ENCODE measurements at regions not wholly inside any gene's neighbourhood (a gene's known extent, or its start where the extent isn't known, plus 50 kb on each side); places are given as distances from the start of the nearest gene placed in this dataset.

DNA sequence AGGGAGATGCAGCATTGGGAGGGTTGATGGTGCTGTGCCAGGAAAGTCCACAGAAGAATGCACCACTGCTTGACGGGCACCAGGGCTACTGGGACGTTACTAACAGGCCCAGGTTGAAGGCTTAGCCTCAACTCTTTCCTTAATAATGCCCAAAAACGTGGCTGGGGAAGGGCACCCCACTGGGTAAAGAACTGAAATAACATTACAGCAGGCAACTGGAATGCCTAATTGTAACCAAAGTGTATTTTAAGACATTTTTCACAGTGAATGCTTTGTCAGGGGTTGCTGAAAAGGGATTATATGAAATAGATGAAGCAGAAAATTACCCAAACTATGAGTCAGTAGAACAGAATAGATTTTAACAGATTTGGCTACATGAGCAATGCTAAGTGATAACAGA, 191.3 kb downstream of the CMPK2 start:
- H3K27ac ChIP-seq (ENCODE audit: low read depth, low read length), result no peak overlapping the region
- no peak for ATAC-seq
- peaks cover 0 to 25% (median 13%) of the 10 kb centered on the region in 5 donors for H3K27me3 Mint-ChIP-seq
- H3K36me3 Mint-ChIP-seq, result no peaks in the 10 kb centered on the region
- POLR2A ChIA-PET, result no interaction called here
- CTCF ChIA-PET, result no interaction called here
- H3K4me3 Mint-ChIP-seq, result no peak overlapping the region
- H3K4me1 ChIP-seq (ENCODE audit: control insufficient read depth in 2 of 2, insufficient read depth in 2 of 2, low read length in 2 of 2), result no peaks in the 10 kb centered on the region
- H3K27me3 ChIP-seq (ENCODE audit: control insufficient read depth in 2 of 2, insufficient read depth in 2 of 2, low read length in 2 of 2), result no peaks in the 10 kb centered on the region
- intact Hi-C loops (cut with micrococcal nuclease), result no loop called here
- no peaks in the 10 kb centered on the region for H3K9me3 Mint-ChIP-seq
- H3K36me3 ChIP-seq (ENCODE audit: control insufficient read depth in 2 of 3, insufficient read depth in 3 of 3, low read length in 3 of 3), result no peaks in the 10 kb centered on the region
- H3K4me1 Mint-ChIP-seq, result no peaks in the 10 kb centered on the region
- H3K9me3 ChIP-seq (ENCODE audit: control insufficient read depth in 2 of 3, low read length in 3 of 3), result no peaks in the 10 kb centered on the region
- no peak for DNase-seq
- H3K27ac Mint-ChIP-seq, result no peak overlapping the region
- H3K4me3 ChIP-seq (ENCODE audit: low read length), result no peak overlapping the region

DNA sequence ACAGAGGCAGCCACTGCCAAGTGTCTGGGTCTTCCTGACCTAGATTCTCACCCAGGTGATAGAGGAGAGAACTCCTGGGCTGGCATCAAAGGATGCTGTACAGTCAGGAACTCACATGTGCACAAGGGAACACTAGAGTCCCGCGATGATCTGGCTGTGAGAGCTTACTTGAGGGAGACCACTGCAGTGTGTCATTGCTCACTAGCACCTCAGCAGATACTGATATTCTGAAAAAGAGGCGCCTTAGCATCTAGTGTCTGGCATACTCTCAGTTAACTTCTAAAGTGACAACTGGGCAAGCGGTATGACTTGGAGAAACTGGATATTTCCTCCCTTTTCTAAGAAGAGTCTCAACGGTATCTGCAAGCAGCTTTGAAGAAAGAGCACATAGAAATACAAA, 189.9 kb downstream of the CMPK2 start:
- Mint-ChIP-seq H3K36me3 (no peaks in the 10 kb centered on the region), H3K27ac (no peak overlapping the region), H3K27me3 (peaks cover 2 to 30% (median 17%) of the 10 kb centered on the region in 5 donors), H3K4me3 (no peak overlapping the region), H3K9me3 (no peaks in the 10 kb centered on the region), H3K4me1 (no peaks in the 10 kb centered on the region)
- Histone ChIP-seq H3K27me3 (ENCODE audit: control insufficient read depth in 2 of 2, insufficient read depth in 2 of 2, low read length in 2 of 2) (no peaks in the 10 kb centered on the region), H3K36me3 (ENCODE audit: control insufficient read depth in 2 of 3, insufficient read depth in 3 of 3, low read length in 3 of 3) (no peaks in the 10 kb centered on the region), H3K4me1 (ENCODE audit: control insufficient read depth in 2 of 2, insufficient read depth in 2 of 2, low read length in 2 of 2) (no peaks in the 10 kb centered on the region), H3K4me3 (ENCODE audit: low read length) (no peak overlapping the region), H3K27ac (ENCODE audit: low read depth, low read length) (no peak overlapping the region), H3K9me3 (ENCODE audit: control insufficient read depth in 2 of 3, low read length in 3 of 3) (no peaks in the 10 kb centered on the region)
- ATAC-seq, result no peak
- DNase-seq, result no peak
- POLR2A ChIA-PET, result no interaction called here
- CTCF ChIA-PET, result no interaction called here
- intact Hi-C loops (cut with micrococcal nuclease), result no loop called here

- Histone ChIP-seq H3K4me3 (ENCODE audit: low read length) (no peak overlapping the region), H3K27me3 (ENCODE audit: control insufficient read depth in 2 of 2, insufficient read depth in 2 of 2, low read length in 2 of 2) (no peaks in the 10 kb centered on the region), H3K36me3 (ENCODE audit: control insufficient read depth in 2 of 3, insufficient read depth in 3 of 3, low read length in 3 of 3) (no peaks in the 10 kb centered on the region), H3K4me1 (ENCODE audit: control insufficient read depth in 2 of 2, insufficient read depth in 2 of 2, low read length in 2 of 2) (no peaks in the 10 kb centered on the region), H3K9me3 (ENCODE audit: control insufficient read depth in 2 of 3, low read length in 3 of 3) (no peaks in the 10 kb centered on the region), H3K27ac (ENCODE audit: low read depth, low read length) (no peak overlapping the region)
- intact Hi-C loops (cut with micrococcal nuclease), result no loop called here
- ATAC-seq (no peak), DNase-seq (no peak)
- Mint-ChIP-seq H3K4me1 (no peaks in the 10 kb centered on the region), H3K36me3 (no peaks in the 10 kb centered on the region), H3K9me3 (no peaks in the 10 kb centered on the region), H3K4me3 (no peak overlapping the region), H3K27ac (no peak overlapping the region), H3K27me3 (peaks cover 3 to 31% (median 17%) of the 10 kb centered on the region in 5 donors)
- ChIA-PET CTCF (no interaction called here), POLR2A (no interaction called here)
These were observed 189.5 kb downstream of the CMPK2 start for GRCh38 chr2:6676241-6676640.

DNA sequence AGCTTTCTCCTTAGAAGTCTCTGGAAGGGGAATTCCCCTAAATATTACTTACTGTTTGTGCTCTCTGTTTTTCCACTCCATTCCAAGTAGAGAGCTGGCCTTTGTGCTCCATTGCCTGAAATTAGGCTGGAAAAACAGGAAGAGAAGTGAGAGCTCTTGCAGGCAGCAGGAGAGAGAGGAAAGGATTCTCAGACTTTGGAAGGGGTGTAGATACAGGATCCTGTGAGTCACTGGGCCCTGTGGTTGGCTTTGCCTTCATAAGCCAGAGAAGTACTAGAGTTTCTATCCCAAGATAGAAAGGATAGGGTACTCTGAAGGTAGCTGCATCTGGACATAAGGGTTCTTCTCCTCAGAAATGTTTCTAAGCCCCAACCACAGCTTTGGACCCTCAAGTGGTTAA, 188.9 kb downstream of the CMPK2 start:
- ATAC-seq, result no peak
- no peaks in the 10 kb centered on the region for H3K4me1 Mint-ChIP-seq
- no peaks in the 10 kb centered on the region for H3K36me3 ChIP-seq (ENCODE audit: control insufficient read depth in 2 of 3, insufficient read depth in 3 of 3, low read length in 3 of 3)
- H3K27me3 Mint-ChIP-seq, result peaks cover 5 to 36% (median 21%) of the 10 kb centered on the region in 5 donors
- H3K4me1 ChIP-seq (ENCODE audit: control insufficient read depth in 2 of 2, insufficient read depth in 2 of 2, low read length in 2 of 2), result no peaks in the 10 kb centered on the region
- DNase-seq, result no peak
- ChIA-PET CTCF (no interaction called here), POLR2A (no interaction called here)
- H3K27me3 ChIP-seq (ENCODE audit: control insufficient read depth in 2 of 2, insufficient read depth in 2 of 2, low read length in 2 of 2), result no peaks in the 10 kb centered on the region
- H3K4me3 Mint-ChIP-seq, result no peak overlapping the region
- no peaks in the 10 kb centered on the region for H3K9me3 Mint-ChIP-seq
- no peak overlapping the region for H3K27ac ChIP-seq (ENCODE audit: low read depth, low read length)
- intact Hi-C loops (cut with micrococcal nuclease), result no loop called here
- no peak overlapping the region for H3K4me3 ChIP-seq (ENCODE audit: low read length)
- no peaks in the 10 kb centered on the region for H3K9me3 ChIP-seq (ENCODE audit: control insufficient read depth in 2 of 3, low read length in 3 of 3)
- H3K27ac Mint-ChIP-seq, result no peak overlapping the region
- H3K36me3 Mint-ChIP-seq, result no peaks in the 10 kb centered on the region

- ChIA-PET POLR2A (no interaction called here), CTCF (no interaction called here)
- intact Hi-C loops (cut with micrococcal nuclease), result no loop called here
- H3K9me3 Mint-ChIP-seq, result peaks cover 0 to 1% (median 0%) of the 10 kb centered on the region in 11 donors
- H3K4me3 Mint-ChIP-seq, result no peak overlapping the region
- Histone ChIP-seq H3K27ac (ENCODE audit: low read depth, low read length) (no peak overlapping the region), H3K9me3 (ENCODE audit: control insufficient read depth in 2 of 3, low read length in 3 of 3) (no peaks in the 10 kb centered on the region), H3K4me3 (ENCODE audit: low read length) (no peak overlapping the region), H3K27me3 (ENCODE audit: control insufficient read depth in 2 of 2, insufficient read depth in 2 of 2, low read length in 2 of 2) (no peaks in the 10 kb centered on the region), H3K4me1 (ENCODE audit: control insufficient read depth in 2 of 2, insufficient read depth in 2 of 2, low read length in 2 of 2) (no peaks in the 10 kb centered on the region), H3K36me3 (ENCODE audit: control insufficient read depth in 2 of 3, insufficient read depth in 3 of 3, low read length in 3 of 3) (no peaks in the 10 kb centered on the region)
- ATAC-seq (no peak), DNase-seq (no peak)
- no peaks in the 10 kb centered on the region for H3K4me1 Mint-ChIP-seq
- H3K36me3 Mint-ChIP-seq, result no peaks in the 10 kb centered on the region
- H3K27me3 Mint-ChIP-seq, result peaks cover 5 to 31% (median 17%) of the 10 kb centered on the region in 5 donors
- no peak overlapping the region for H3K27ac Mint-ChIP-seq
These were observed 186.2 kb downstream of the CMPK2 start for GRCh38 chr2:6679471-6679870.

DNA sequence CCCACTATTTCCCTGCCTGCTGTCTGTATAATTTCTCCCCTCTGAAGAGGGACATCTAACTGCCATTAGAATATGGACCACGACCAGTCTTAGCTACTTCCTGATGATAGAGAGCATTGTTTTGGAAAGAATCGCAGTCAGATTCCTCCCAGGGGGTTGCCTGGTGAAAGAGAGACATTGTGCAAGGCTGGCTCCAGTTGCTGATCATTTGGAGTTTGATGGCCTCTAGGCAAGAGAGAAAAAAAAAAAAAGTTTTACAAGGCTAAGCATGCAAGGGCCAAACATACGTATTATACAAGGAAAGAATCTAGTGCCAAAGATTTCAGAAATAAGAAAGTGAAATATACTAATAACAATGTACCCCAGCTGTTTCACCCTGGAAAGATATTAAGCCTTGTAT, 182.2 kb downstream of the CMPK2 start:
- H3K4me3 Mint-ChIP-seq, result no peak overlapping the region
- no peak overlapping the region for H3K27ac ChIP-seq (ENCODE audit: low read depth, low read length)
- H3K4me1 Mint-ChIP-seq, result no peaks in the 10 kb centered on the region
- H3K4me1 ChIP-seq (ENCODE audit: control insufficient read depth in 2 of 2, insufficient read depth in 2 of 2, low read length in 2 of 2), result no peaks in the 10 kb centered on the region
- CTCF ChIA-PET, result interaction anchor here (0.7 kb wide), 1 partner anchor 416 kb away, joined by 3 read pairs; no protein-coding TSS in a partner anchor
- intact Hi-C loops (cut with micrococcal nuclease), result no loop called here
- H3K4me3 ChIP-seq (ENCODE audit: low read length), result no peak overlapping the region
- DNase-seq (no peak), ATAC-seq (no peak)
- H3K36me3 Mint-ChIP-seq, result no peaks in the 10 kb centered on the region
- no peaks in the 10 kb centered on the region for H3K27me3 ChIP-seq (ENCODE audit: control insufficient read depth in 2 of 2, insufficient read depth in 2 of 2, low read length in 2 of 2)
- H3K27me3 Mint-ChIP-seq, result peaks cover 5 to 26% (median 13%) of the 10 kb centered on the region in 5 donors
- no peak overlapping the region for H3K27ac Mint-ChIP-seq
- no peaks in the 10 kb centered on the region for H3K36me3 ChIP-seq (ENCODE audit: control insufficient read depth in 2 of 3, insufficient read depth in 3 of 3, low read length in 3 of 3)
- H3K9me3 ChIP-seq (ENCODE audit: control insufficient read depth in 2 of 3, low read length in 3 of 3), result no peaks in the 10 kb centered on the region
- POLR2A ChIA-PET, result no interaction called here
- peaks cover 0 to 5% (median 0%) of the 10 kb centered on the region in 11 donors for H3K9me3 Mint-ChIP-seq

DNA sequence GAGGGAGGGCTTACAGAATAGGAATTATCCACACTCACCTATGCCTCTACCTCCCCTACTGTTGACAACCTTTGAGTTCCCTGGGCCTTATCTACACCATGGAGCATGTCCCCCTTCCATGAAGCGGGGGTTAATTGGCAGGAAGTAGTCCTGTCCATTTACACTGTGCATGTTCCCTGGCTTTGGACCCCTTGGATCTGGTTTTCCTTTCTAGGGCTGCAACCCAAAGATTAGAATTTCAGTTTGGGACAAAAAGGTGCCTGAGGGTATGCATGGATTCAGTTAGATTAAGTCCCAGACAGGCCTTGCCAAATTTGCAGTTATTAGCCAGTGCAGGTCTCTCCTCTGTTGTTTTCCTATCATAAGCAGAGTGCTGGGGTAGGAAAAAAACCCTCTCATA, 180.3 kb downstream of the CMPK2 start:
- Mint-ChIP-seq H3K36me3 (no peaks in the 10 kb centered on the region), H3K4me3 (no peak overlapping the region), H3K27me3 (peaks cover 3 to 21% (median 11%) of the 10 kb centered on the region in 5 donors), H3K4me1 (peaks cover 0 to 1% (median 0%) of the 10 kb centered on the region in 7 donors), H3K27ac (no peak overlapping the region), H3K9me3 (peaks cover 0 to 5% (median 0%) of the 10 kb centered on the region in 11 donors)
- intact Hi-C loops (cut with micrococcal nuclease), result no loop called here
- H3K9me3 ChIP-seq (ENCODE audit: control insufficient read depth in 2 of 3, low read length in 3 of 3), result no peaks in the 10 kb centered on the region
- DNase-seq (no peak), ATAC-seq (no peak)
- H3K4me3 ChIP-seq (ENCODE audit: low read length), result no peak overlapping the region
- no peaks in the 10 kb centered on the region for H3K27me3 ChIP-seq (ENCODE audit: control insufficient read depth in 2 of 2, insufficient read depth in 2 of 2, low read length in 2 of 2)
- ChIA-PET POLR2A (no interaction called here), CTCF (no interaction called here)
- H3K27ac ChIP-seq (ENCODE audit: low read depth, low read length), result no peak overlapping the region
- no peaks in the 10 kb centered on the region for H3K36me3 ChIP-seq (ENCODE audit: control insufficient read depth in 2 of 3, insufficient read depth in 3 of 3, low read length in 3 of 3)
- no peaks in the 10 kb centered on the region for H3K4me1 ChIP-seq (ENCODE audit: control insufficient read depth in 2 of 2, insufficient read depth in 2 of 2, low read length in 2 of 2)
